Head of caudate nucleus (tissue), 42 donors: ENCODE measurements at regions not wholly inside any gene's neighbourhood (a gene's known extent, or its start where the extent isn't known, plus 50 kb on each side); places are given as distances from the start of the nearest gene placed in this dataset.
"Not testable (repeated sequence)": the region's sequence is repeated elsewhere in the genome, so short reads cannot be mapped to it uniquely, and the experiment has no call there.

Source experiments
- DNase-seq, 42 donors: peaks; one replicate each; pipeline versions ENCODE4 v3.0.0 to v3.0.0-alpha.2; 2020 to 2021; ENCODE audit warnings: mixed read lengths in 7 of 42
- intact Hi-C: fragments of 100-400 bp; cut with DNase I; formaldehyde crosslinking; loops from one replicate; pipeline ENCODE4 v1.15.0; 2022

DNA sequence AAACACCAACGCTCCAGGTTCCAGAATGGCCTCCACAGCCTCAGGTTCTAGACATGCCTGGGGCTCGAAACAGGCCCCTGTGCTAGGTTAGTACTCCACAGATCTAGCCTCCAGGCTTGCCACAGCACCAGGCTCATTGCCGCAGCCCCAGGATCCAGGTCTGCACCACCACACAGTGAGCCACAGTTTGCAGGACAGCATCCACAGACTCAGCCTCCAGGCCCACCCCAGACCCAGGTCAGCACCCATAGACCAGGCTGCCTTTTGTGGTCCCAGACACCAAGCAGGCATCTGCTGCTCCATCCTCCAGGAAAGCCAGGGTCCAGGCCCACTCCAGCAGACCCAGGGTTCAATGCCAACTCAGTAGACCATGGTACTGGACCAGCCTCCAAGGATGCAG, 132.3 kb upstream of the VSTM2A start:
- no peak for DNase-seq
- intact Hi-C loops, result no loop called here

DNA sequence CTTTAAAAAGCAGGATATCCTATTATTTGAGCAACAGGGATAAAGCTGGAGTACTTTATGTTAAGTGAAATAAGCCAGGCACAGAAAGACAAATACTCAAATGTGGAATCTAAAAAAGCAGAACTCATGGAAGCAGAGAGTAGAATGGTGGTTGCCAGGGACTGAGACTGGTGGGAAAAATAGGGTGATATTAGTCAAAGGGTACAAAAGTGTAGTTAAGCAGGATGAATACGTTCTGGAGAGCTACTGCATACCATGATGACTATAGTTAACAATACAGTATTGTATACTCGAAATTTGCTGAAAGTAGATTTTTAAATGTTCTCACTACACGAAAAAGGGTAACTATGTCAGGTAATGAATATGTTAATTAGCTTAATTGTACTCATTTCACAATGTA, 125.5 kb upstream of the VSTM2A start:
- intact Hi-C loops, result no loop called here
- no peak for DNase-seq

DNA sequence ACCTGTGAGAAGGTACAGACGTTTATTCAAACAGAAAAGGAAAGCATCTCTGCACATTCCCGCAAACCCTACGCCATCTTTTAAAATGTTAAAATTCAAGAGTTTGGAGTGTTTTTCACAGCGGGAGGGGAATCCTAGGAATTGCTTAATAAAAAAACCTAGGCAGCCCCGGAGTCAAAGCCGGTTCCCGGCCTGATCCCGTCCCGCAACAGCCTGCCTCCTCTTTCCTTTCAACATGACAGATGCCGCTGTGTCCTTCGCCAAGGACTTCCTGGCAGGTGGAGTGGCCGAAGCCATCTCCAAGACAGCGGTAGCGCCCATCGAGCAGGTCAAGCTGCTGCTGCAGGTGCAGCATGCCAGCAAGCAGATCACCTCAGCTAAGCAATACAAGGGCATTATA, 123.0 kb upstream of the VSTM2A start:
- no peak for DNase-seq
- intact Hi-C loops, result no loop called here

DNA sequence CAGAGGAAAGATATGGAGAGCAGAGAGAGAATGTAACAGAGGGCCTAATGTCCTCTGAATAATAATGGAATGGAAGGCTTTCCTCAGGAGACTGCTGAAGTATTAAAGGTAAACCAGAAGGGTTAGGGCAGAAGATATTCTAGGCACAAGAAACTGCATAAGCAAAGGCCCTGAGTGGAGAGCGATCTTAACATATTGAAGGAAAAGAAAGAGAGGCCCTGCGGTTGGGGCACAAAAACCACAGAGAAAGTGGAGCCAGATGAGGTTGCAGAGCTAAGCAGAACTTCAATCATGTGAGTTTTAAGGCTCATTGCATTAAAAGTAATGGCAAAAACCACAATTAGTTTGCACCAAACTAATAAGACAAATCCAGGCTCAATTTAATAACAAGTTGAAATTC, 115.8 kb upstream of the VSTM2A start:
- DNase-seq, result no peak
- intact Hi-C loops, result no loop called here

DNA sequence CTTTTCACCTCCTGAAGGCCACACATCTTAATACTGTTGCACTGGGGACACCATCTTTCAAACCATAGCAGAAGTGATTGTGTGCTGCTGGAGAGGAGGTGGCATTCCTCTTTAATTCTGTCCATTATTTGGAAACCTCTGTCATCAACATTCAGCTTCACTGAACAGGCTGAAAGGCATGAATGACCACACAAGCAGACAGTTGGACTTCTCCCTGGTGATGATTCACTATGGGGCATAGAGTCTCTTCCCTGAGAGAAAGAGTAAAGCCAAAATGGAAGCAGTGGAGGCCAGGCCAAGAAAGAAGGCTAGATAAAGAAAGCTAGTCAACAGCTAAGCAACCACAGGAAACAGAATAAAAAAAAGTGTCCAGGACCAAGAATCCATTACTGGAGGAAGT, 113.1 kb upstream of the VSTM2A start:
- DNase-seq, result no peak
- intact Hi-C loops, result no loop called here

DNA sequence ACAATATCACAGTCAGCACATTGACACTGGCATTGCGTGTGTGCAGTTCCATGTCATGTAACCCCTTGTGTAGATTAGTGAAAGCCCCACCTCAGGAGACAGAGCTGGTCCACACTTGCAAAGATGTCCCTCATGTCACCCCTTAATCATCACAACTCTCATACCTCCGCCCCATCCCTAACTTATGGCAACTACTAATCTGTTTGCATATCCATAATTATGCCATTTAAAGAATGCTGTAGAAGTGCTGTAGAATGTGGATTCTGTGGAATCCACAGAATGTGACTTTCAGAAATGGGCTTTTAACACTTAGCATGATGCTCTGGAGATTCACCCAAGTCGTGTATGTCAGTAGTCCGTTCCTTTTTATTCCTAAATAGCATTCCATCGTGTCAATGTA, 102.8 kb upstream of the VSTM2A start:
- intact Hi-C loops, result no loop called here
- no peak for DNase-seq

DNA sequence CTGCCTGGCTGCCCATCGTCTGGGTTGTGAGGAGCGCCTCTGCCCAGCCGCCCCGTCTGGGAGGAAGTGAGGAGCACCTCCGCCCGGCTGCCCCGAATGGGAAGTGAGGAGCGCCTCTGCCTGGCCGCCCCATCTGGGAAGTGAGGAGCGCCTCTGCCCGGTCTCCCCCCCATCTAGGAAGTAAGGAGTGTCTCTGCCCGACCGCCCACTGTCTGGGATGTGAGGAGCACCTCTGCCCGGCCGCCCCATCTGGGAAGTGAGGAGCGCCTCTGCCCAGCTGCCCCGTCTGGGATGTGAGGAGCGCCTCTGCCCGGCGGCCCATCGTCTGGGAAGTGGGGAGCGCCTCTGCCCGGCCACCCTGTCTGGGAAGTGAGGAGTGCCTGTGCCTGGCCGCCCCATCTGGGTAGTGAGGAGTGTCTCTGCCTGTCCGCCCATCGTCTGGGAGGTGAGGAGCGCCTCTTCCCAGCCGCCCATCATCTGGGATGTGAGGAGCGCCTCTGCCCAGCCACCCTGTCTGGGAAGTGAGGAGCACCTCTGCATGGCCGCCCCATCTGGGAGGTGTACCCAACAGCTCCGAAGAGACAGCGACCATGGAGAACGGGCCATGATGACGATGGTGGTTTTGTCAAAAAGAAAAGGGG, 98.0 kb upstream of the VSTM2A start:
- DNase-seq, intact Hi-C loops: not testable (repeated sequence)

DNA sequence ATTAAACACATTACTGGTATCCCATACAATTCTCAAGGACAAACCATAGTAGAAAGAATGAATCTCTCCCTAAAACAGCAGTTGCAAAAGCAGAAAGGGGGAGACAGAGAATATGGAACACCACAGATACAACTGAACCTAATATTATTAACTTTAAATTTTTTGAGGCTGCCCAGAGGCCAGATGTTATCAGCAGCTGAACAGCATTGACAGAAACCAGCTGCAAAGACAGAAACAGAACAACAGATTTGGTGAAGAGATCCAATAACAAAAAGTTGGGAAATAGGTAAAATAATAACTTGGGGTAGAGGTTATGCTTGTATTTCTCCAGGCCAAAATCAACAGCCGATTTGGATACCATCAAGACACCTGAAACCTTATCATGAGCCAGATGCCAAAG, 89.0 kb upstream of the VSTM2A start:
- intact Hi-C loops, DNase-seq: not testable (repeated sequence)

DNA sequence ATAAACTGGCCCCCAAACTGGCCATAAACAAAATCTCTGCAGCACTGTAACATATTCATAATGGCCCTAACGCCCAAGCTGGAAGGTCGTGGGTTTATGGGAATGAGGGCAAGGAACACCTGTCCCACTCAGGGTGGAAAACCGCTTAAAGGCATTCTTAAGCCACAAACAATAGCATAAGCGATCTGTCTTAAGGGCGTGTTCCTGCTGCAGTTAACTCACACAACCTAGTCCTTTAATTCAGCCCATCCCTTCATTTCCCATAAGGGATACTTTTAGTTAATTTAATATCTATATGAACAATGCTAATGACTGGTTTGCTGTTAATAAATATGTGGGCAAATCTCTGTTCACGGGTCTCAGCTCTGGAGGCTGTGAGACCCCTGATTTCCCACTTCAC, 87.5 kb upstream of the VSTM2A start:
- DNase-seq, intact Hi-C loops: not testable (repeated sequence)

DNA sequence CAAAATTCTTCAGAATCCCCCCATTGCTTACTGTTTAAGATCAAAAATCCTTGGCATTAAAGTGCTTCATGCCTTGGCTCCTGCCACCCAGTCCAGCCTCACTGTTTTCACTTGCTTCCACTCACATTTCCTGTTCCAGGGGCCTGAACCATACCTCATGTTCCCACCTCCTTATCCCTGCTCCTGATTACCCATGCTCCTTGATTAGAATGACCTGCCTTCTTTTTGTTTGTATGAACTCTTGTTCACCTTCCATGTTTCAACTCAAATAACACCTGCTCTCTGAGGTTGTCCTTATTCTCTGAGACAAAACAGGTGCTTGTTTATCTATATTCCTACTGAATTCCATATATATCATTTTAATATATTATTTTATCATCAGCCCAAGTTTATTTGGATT, 77.1 kb upstream of the VSTM2A start:
- DNase-seq, result no peak
- intact Hi-C loops, result no loop called here

DNA sequence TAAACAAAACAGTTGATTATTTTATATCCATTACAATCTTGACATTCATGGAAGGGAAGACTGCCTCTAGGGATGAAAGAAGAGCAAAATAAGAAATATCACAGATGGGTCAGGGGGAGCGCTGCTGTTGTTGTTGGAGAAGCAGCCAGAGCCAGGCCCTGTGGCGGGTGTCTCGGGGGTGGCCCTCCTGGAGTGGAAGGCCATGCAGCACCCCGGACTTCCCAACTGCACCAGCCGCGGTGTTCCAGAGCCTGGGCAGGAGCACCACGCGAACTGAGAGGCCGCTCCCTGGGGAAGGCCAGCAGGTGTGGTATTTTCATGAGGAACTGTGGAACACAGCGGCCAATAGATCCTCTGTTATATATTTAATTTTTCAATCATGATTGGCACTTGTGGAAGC, 72.4 kb upstream of the VSTM2A start:
- no peak for DNase-seq
- intact Hi-C loops, result no loop called here

DNA sequence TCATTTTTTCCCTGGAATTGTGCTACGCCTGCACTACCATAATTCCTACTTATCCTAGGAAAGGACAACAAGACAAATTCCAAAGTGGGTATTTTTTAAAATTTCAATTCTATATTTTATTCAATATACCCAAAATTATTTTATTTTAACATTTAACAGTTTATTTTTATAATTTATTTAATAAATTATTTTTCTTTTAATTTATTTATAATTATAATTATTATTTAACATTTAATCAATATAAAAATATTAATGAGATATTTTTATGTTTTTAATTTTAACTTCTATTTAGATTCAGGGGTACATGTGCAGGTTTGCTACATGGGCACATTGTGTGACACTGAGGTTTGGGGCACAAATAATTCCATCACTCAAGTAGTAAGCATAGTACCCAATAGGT, 65.6 kb upstream of the VSTM2A start:
- intact Hi-C loops, result no loop called here
- DNase-seq, result no peak

DNA sequence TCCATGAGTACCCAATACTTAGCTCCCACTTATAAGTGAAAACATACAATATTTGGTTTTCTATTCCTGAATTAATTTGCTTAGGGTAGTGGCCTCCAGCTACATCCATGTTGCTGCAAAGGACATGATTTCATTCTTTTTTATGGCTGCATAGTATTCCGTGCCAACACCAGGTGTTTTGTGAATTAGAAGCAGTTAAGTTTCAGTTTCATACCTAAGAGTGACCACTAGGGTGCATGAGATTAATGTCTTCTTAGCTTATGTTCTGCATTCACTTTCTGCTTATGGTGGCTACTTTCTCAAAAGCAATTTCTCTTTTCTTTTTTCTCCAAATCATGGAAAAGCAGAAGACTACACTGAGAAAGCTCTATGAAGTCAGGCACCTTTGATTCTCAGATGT, 65.1 kb upstream of the VSTM2A start:
- DNase-seq, result no peak
- intact Hi-C loops, result no loop called here

DNA sequence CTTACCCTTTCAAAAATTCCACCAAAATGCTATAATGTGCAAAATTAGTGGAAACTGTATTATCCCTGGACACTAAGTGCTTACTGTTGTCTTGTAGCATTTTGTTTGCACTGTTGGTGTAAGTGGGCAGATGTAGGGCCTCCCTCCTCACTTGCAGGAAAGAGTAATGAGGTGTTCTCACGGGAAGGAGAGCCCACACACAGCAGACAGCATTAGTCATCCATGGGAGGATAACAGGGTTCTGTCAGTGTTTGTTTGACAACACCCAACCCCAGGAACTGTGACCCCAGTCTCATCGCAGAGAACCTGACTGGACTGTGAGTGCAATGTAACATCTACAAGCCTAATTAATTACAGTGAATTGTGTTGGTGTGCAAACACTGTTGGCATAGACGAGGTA, 58.7 kb upstream of the VSTM2A start:
- intact Hi-C loops, result no loop called here
- no peak for DNase-seq

DNA sequence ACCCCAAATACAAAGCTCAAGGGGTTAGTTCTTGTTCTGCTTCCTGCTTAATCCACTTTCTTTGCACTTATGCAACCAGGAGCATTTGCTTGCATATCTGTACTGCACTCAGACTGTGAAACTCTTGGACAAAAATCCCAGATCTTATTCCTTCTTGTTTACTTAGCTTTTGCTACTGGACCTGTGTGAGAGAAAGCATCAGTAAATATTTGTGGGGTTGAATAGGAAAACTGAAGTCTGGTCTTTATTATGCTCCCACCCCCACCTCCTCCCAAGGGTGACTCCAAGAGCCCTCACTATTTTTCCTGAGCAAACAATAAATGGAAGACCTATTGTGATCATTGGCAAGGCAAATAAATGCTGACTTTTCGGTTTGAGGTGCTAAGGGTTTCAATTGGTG, 57.1 kb upstream of the VSTM2A start:
- DNase-seq, result no peak
- intact Hi-C loops, result no loop called here
